ENCODE measurements at regions not wholly inside any gene's neighbourhood (a gene's known extent, or its start where the extent isn't known, plus 50 kb on each side); places are given as distances from the start of the nearest gene placed in this dataset.

- no peak for DNase-seq (ENCODE audit: low read depth)
- H3K4me3 ChIP-seq (replicated peaks; ENCODE audit: low read depth, low read length), result no peak overlapping the region
- no peak for TF ChIP-seq CTCF (IDR thresholded peaks at IDR 0.05; ENCODE audit: low read length, missing control alignments)
Measured at GRCh38 chr4:181264893-181265292, 978.3 kb upstream of the TENM3 start.

- H3K4me3 ChIP-seq (replicated peaks; ENCODE audit: low read depth, low read length), result no peak overlapping the region
- no peak for TF ChIP-seq CTCF (IDR thresholded peaks at IDR 0.05; ENCODE audit: low read length, missing control alignments)
- DNase-seq (ENCODE audit: low read depth), result no peak
Measured at GRCh38 chr4:181265370-181265769, 977.8 kb upstream of the TENM3 start.

- no peak for TF ChIP-seq CTCF (IDR thresholded peaks at IDR 0.05; ENCODE audit: low read length, missing control alignments)
- H3K4me3 ChIP-seq (replicated peaks; ENCODE audit: low read depth, low read length), result no peak overlapping the region
- DNase-seq (ENCODE audit: low read depth), result no peak
Measured at GRCh38 chr4:181271116-181271640, 972.0 kb upstream of the TENM3 start.

GRCh38 chr4:181272422-181272821 is 970.8 kb upstream of the TENM3 start:
- TF ChIP-seq CTCF (IDR thresholded peaks at IDR 0.05; ENCODE audit: low read length, missing control alignments), result no peak
- no peak overlapping the region for H3K4me3 ChIP-seq (replicated peaks; ENCODE audit: low read depth, low read length)
- DNase-seq (ENCODE audit: low read depth), result no peak

- TF ChIP-seq CTCF (IDR thresholded peaks at IDR 0.05; ENCODE audit: low read length, missing control alignments), result no peak
- H3K4me3 ChIP-seq (replicated peaks; ENCODE audit: low read depth, low read length), result no peak overlapping the region
- no peak for DNase-seq (ENCODE audit: low read depth)
Measured at GRCh38 chr4:181278941-181279340, 964.3 kb upstream of the TENM3 start.

GRCh38 chr4:181281451-181281850 is 961.8 kb upstream of the TENM3 start:
- DNase-seq (ENCODE audit: low read depth), result no peak
- no peak overlapping the region for H3K4me3 ChIP-seq (replicated peaks; ENCODE audit: low read depth, low read length)
- no peak for TF ChIP-seq CTCF (IDR thresholded peaks at IDR 0.05; ENCODE audit: low read length, missing control alignments)

GRCh38 chr4:181289198-181289597 is 954.0 kb upstream of the TENM3 start:
- no peak for DNase-seq (ENCODE audit: low read depth)
- no peak overlapping the region for H3K4me3 ChIP-seq (replicated peaks; ENCODE audit: low read depth, low read length)
- TF ChIP-seq CTCF (IDR thresholded peaks at IDR 0.05; ENCODE audit: low read length, missing control alignments), result no peak
